ENCODE measurements at regions not wholly inside any gene's neighbourhood (a gene's known extent, or its start where the extent isn't known, plus 50 kb on each side); places are given as distances from the start of the nearest gene placed in this dataset.

GRCh38 chr10:94260455-94260854 lies 102.3 kb downstream of the NOC3L start:
- intact Hi-C loops (cut with micrococcal nuclease) = no loop called here

More at GRCh38 chr10:94260455-94260854, 102.3 kb downstream of the NOC3L start:
- BruUV-seq (replicated peaks) = no TSS peak
- no peaks in the 10 kb centered on the region for H3K9me3 ChIP-seq (ENCODE audit: control insufficient read depth in 1 of 2, insufficient read depth in 1 of 2, low read depth in 1 of 2, low read length in 2 of 2)
- no peak overlapping the region for H3K4me3 ChIP-seq (replicated peaks in 1 of 2; ENCODE audit: low read depth in 1 of 2, low read length in 2 of 2)
- H3K4me1 ChIP-seq (ENCODE audit: control insufficient read depth in 1 of 2, insufficient read depth in 2 of 2, low read length in 2 of 2) = no peaks in the 10 kb centered on the region
- TF ChIP-seq ZBTB33 (IDR thresholded peaks at IDR 0.05; ENCODE audit: extremely low read depth, insufficient replicate concordance, low read length) (no peak), ELF1 (IDR thresholded peaks at IDR 0.05; ENCODE audit: borderline replicate concordance, low read depth) (no peak), YY1 (IDR thresholded peaks at IDR 0.05; ENCODE audit: extremely low read depth, insufficient replicate concordance, low read depth, low read length) (no peak), POLR2AphosphoS5 (IDR thresholded peaks at IDR 0.05; ENCODE audit: low read depth, low read length) (no peak), ZFX (IDR thresholded peaks at IDR 0.05) (no peak), ATF3 (IDR thresholded peaks at IDR 0.05) (no peak), EGR1 (IDR thresholded peaks at IDR 0.05; ENCODE audit: low read depth) (no peak), REST (IDR thresholded peaks at IDR 0.05; ENCODE audit: low read depth) (no peak), CTCF (IDR thresholded peaks at IDR 0.05 in 2 of 3, conservative IDR thresholded peaks at IDR 0.05 in 1 of 3; ENCODE audit: borderline replicate concordance in 1 of 3, insufficient read depth in 1 of 3, low read depth in 2 of 3, low read length in 2 of 3) (no peak), EZH2 (IDR thresholded peaks at IDR 0.05) (no peak), TCF7L2 (IDR thresholded peaks at IDR 0.05; ENCODE audit: borderline replicate concordance, extremely low read depth, insufficient read depth, insufficient read length) (no peak), SIN3A (IDR thresholded peaks at IDR 0.05; ENCODE audit: low read depth) (no peak)
- H3K9ac ChIP-seq (ENCODE audit: low read length) = no peak overlapping the region
- H3K4me2 ChIP-seq (ENCODE audit: low read length) = no peak overlapping the region
- ChIA-PET RAD21 (ENCODE audit: low non-redundant PET in 1 of 2, low total read pairs in 2 of 2, uncharacterized antibody in 2 of 2, unreplicated experiment in 2 of 2) (no interaction called here), POLR2A (no interaction called here), CTCF (no interaction called here)
- H3K27me3 ChIP-seq (ENCODE audit: insufficient read depth, low read length) = no peaks in the 10 kb centered on the region
- no peak for ATAC-seq
- no peaks in the 10 kb centered on the region for H3K9me2 ChIP-seq (ENCODE audit: insufficient read depth)
- H2AFZ ChIP-seq (ENCODE audit: low read depth, low read length, poor library complexity, severe bottlenecking) = no peak overlapping the region
- H3K27ac ChIP-seq (ENCODE audit: low read depth, low read length) = no peak overlapping the region
- no peaks in the 10 kb centered on the region for H4K20me1 ChIP-seq (ENCODE audit: insufficient read depth)
- no peaks in the 10 kb centered on the region for H3K36me3 ChIP-seq (ENCODE audit: control insufficient read depth in 1 of 2, insufficient read depth in 2 of 2, low read length in 2 of 2)
- DNase-seq (ENCODE audit: low read depth, low spot score) = no peak
- H3K79me2 ChIP-seq (ENCODE audit: insufficient read depth, low read length) = no peaks in the 10 kb centered on the region
